Endothelial cell of umbilical vein (primary cell): ENCODE measurements at regions not wholly inside any gene's neighbourhood (a gene's known extent, or its start where the extent isn't known, plus 50 kb on each side); places are given as distances from the start of the nearest gene placed in this dataset.

ENCODE experiments used
- CTCF ChIP-seq, 2 donors: IDR thresholded peaks; 1 replicate in 1 of 2; 2 replicates in 1 of 2; pipeline ENCODE4 v1.5.1; 2011; ENCODE audit warnings: low read length in 2 of 2, mild to moderate bottlenecking in 2 of 2, moderate library complexity in 2 of 2, control low read depth in 1 of 2, inconsistent platforms in 1 of 2, low read depth in 1 of 2; ENCODE audit not compliant: insufficient read depth in 1 of 2; ENCODE audit errors: extremely low read depth in 1 of 2
- EZH2 ChIP-seq: IDR thresholded peaks from 2 replicates; pipeline ENCODE4 v1.6.1; 2012; ENCODE audit warnings: borderline replicate concordance, low read depth, mild to moderate bottlenecking, moderate library complexity, low read length, inconsistent platforms; ENCODE audit not compliant: severe bottlenecking
- FOS ChIP-seq: IDR thresholded peaks from 2 replicates; pipeline ENCODE4 v1.6.1; 2011; ENCODE audit warnings: mild to moderate bottlenecking, low read length, moderate library complexity, borderline replicate concordance; ENCODE audit not compliant: insufficient read depth
- GATA2 ChIP-seq: IDR thresholded peaks from 2 replicates; pipeline ENCODE4 v1.7.0; 2011; ENCODE audit warnings: low read depth, mild to moderate bottlenecking, moderate library complexity, mixed read lengths, low read length; ENCODE audit not compliant: insufficient read length, insufficient read depth
- MYC ChIP-seq: IDR thresholded peaks from one replicate; pipeline ENCODE4 v1.6.1; 2011; ENCODE audit warnings: mild to moderate bottlenecking, low read depth, low read length
- POLR2A ChIP-seq: IDR thresholded peaks from 2 replicates; pipeline ENCODE4 v1.6.1; 2012; ENCODE audit warnings: low read depth, mild to moderate bottlenecking, control low read depth, low read length
- POLR2AphosphoS5 ChIP-seq: IDR thresholded peaks from 2 replicates; pipeline ENCODE4 v1.6.1; 2012; ENCODE audit warnings: low read depth, mild to moderate bottlenecking, control low read depth, low read length, moderate library complexity; ENCODE audit not compliant: insufficient read depth

GRCh38 chr3:59695860-59696259 is 646.0 kb upstream of the CFAP20DC start:
- TF ChIP-seq CTCF (IDR thresholded peaks at IDR 0.05; ENCODE audit: extremely low read depth in 1 of 2, insufficient read depth in 1 of 2, low read depth in 1 of 2, low read length in 2 of 2) (no peak), EZH2 (no peak), POLR2A (no peak), POLR2AphosphoS5 (no peak), MYC (no peak), FOS (no peak), GATA2 (no peak)
